ENCODE measurements at regions not wholly inside any gene's neighbourhood (a gene's known extent, or its start where the extent isn't known, plus 50 kb on each side); places are given as distances from the start of the nearest gene placed in this dataset.
A peak's percentile ranks its signal among the peaks of the same experiment; 100 is the strongest.

DNA sequence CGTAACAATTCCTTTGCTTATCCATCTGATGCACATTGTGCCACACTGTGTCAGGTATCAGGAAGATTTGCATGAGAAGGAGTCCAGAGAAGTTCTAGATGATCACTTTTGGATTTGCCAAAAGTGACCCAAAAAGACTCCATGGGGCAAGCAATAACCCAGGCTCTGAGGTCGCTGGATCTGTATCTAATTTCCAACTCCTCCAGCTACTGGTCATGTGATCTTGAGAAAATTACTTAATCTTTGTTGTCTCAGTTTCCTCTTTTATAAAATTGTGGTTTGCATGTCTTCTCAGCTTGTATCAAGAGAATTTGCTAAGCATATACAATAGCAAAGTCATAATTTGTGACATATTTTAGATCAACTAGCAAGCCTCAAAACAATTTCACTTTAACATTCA, 61.3 kb upstream of the ITGA4 start:
- H3K9ac ChIP-seq (ENCODE audit: low read length in 3 of 3), result no peak overlapping the region
- TF ChIP-seq, protein P1, sequence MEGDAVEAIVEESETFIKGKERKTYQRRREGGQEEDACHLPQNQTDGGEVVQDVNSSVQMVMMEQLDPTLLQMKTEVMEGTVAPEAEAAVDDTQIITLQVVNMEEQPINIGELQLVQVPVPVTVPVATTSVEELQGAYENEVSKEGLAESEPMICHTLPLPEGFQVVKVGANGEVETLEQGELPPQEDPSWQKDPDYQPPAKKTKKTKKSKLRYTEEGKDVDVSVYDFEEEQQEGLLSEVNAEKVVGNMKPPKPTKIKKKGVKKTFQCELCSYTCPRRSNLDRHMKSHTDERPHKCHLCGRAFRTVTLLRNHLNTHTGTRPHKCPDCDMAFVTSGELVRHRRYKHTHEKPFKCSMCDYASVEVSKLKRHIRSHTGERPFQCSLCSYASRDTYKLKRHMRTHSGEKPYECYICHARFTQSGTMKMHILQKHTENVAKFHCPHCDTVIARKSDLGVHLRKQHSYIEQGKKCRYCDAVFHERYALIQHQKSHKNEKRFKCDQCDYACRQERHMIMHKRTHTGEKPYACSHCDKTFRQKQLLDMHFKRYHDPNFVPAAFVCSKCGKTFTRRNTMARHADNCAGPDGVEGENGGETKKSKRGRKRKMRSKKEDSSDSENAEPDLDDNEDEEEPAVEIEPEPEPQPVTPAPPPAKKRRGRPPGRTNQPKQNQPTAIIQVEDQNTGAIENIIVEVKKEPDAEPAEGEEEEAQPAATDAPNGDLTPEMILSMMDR (IDR thresholded peaks at IDR 0.05; ENCODE audit: borderline replicate concordance, extremely low read depth, insufficient read depth), result no peak
- peaks cover 0 to 2% (median 0%) of the 10 kb centered on the region in 3 donors for H3K4me1 ChIP-seq (ENCODE audit: control insufficient read depth in 2 of 3, insufficient read depth in 2 of 3, low read depth in 1 of 3, low read length in 3 of 3)
- DNase-seq (no peak), FAIRE-seq (no peak)
- H3K27me3 ChIP-seq (ENCODE audit: control insufficient read depth, insufficient read depth, low read length), result no peaks in the 10 kb centered on the region
- H3K9me3 ChIP-seq (ENCODE audit: control insufficient read depth in 2 of 3, insufficient read depth in 1 of 3, low read length in 3 of 3), result no peaks in the 10 kb centered on the region
- H3K27ac ChIP-seq (ENCODE audit: low read depth in 2 of 2, low read length in 2 of 2), result no peak overlapping the region
- H3K36me3 ChIP-seq (ENCODE audit: control insufficient read depth in 2 of 3, insufficient read depth in 3 of 3, low read length in 3 of 3), result no peaks in the 10 kb centered on the region
- H3K4me3 ChIP-seq (ENCODE audit: low read length in 3 of 3), result no peak overlapping the region
- intact Hi-C loops (cut with DNase I), result no loop called here

DNA sequence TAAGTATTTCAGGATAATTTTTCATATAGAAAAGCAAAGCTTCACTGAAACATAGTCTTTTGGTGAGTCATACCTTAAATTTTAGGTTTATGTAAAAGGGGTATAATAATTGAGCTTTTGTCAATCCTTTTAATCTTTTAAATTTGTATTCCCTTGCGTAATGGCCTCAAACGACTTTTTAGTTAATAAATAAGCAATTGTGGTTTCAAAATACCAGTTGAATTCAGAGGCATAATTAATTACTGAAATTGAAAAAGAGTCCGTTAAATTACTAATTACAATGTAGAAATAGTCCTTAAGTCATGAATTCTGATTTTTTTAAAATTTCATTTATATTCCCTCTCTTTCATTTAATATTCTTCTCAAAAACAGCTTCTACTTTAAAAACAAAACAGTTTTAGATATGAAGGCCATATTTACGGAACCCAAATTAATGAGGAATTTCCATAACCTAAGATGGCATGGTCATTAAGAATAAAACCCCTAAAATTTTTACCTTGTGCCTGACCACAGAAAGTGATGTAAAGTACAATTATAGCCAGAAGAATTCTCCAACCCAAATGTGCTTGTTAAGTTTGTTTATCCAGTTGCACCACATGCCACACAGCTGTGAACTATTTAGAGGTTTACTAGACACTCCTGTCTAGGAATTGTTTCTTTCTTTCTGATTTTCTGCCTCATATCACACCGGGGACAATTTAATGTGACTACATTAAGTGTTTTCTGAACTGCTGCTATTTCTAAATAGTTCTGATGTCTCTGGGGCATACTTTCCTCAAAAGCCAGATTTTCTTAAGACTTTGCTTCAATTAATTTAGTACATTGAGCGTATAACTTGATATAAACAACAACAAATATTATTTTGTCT, 60.7 kb upstream of the ITGA4 start:
- FAIRE-seq, result no peak
- intact Hi-C loops (cut with DNase I), result no loop called here
- Histone ChIP-seq H3K4me3 (ENCODE audit: low read length in 3 of 3) (no peak overlapping the region), H3K9me3 (ENCODE audit: control insufficient read depth in 2 of 3, insufficient read depth in 1 of 3, low read length in 3 of 3) (no peaks in the 10 kb centered on the region), H3K4me1 (ENCODE audit: control insufficient read depth in 2 of 3, insufficient read depth in 2 of 3, low read depth in 1 of 3, low read length in 3 of 3) (peaks cover 0 to 2% (median 0%) of the 10 kb centered on the region in 3 donors), H3K27ac (ENCODE audit: low read depth in 2 of 2, low read length in 2 of 2) (no peak overlapping the region), H3K27me3 (ENCODE audit: control insufficient read depth, insufficient read depth, low read length) (no peaks in the 10 kb centered on the region), H3K9ac (ENCODE audit: low read length in 3 of 3) (no peak overlapping the region), H3K36me3 (ENCODE audit: control insufficient read depth in 2 of 3, insufficient read depth in 3 of 3, low read length in 3 of 3) (no peaks in the 10 kb centered on the region)
- peak in 2 of 5 donors; percentile 27 to 63 for DNase-seq
- TF ChIP-seq, protein P1 (IDR thresholded peaks at IDR 0.05; ENCODE audit: borderline replicate concordance, extremely low read depth, insufficient read depth), result no peak

DNA sequence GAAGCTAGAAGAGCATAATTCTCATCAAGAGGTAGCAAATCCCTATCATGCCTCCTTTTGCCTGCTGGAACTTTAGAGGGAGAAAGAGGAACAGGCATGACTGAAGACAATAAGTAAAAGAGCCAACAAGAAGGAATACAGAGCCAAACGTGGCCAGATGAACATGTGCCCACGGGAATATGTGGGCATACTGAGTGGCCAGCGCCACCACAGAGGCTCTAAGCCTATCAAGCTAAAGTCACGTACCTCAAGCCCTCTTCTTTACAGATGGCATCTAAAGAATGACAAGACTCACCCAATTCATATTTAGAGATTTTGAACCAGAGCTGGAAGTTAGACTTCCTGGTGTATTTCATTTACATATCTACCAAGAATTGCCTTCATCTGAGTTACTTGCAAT, 59.9 kb upstream of the ITGA4 start:
- TF ChIP-seq, protein P1 (IDR thresholded peaks at IDR 0.05; ENCODE audit: borderline replicate concordance, extremely low read depth, insufficient read depth), result no peak
- no peak overlapping the region for H3K9ac ChIP-seq (ENCODE audit: low read length in 3 of 3)
- H3K4me3 ChIP-seq (ENCODE audit: low read length in 3 of 3), result no peak overlapping the region
- intact Hi-C loops (cut with DNase I), result no loop called here
- no peaks in the 10 kb centered on the region for H3K27me3 ChIP-seq (ENCODE audit: control insufficient read depth, insufficient read depth, low read length)
- peaks cover 0 to 2% (median 0%) of the 10 kb centered on the region in 3 donors for H3K4me1 ChIP-seq (ENCODE audit: control insufficient read depth in 2 of 3, insufficient read depth in 2 of 3, low read depth in 1 of 3, low read length in 3 of 3)
- no peak for FAIRE-seq
- H3K36me3 ChIP-seq (ENCODE audit: control insufficient read depth in 2 of 3, insufficient read depth in 3 of 3, low read length in 3 of 3), result no peaks in the 10 kb centered on the region
- no peak for DNase-seq
- no peaks in the 10 kb centered on the region for H3K9me3 ChIP-seq (ENCODE audit: control insufficient read depth in 2 of 3, insufficient read depth in 1 of 3, low read length in 3 of 3)
- H3K27ac ChIP-seq (ENCODE audit: low read depth in 2 of 2, low read length in 2 of 2), result no peak overlapping the region

Measured in kidney (tissue), 13 donors.